ENCODE measurements at regions not wholly inside any gene's neighbourhood (a gene's known extent, or its start where the extent isn't known, plus 50 kb on each side); places are given as distances from the start of the nearest gene placed in this dataset.
"Not testable (repeated sequence)": the region's sequence is repeated elsewhere in the genome, so short reads cannot be mapped to it uniquely, and the experiment has no call there.

GRCh38 chr2:35818359-35818758 is 537.2 kb upstream of the CRIM1 start:
- DNase-seq (ENCODE audit: low read depth in 2 of 2): not testable (repeated sequence)

DNA sequence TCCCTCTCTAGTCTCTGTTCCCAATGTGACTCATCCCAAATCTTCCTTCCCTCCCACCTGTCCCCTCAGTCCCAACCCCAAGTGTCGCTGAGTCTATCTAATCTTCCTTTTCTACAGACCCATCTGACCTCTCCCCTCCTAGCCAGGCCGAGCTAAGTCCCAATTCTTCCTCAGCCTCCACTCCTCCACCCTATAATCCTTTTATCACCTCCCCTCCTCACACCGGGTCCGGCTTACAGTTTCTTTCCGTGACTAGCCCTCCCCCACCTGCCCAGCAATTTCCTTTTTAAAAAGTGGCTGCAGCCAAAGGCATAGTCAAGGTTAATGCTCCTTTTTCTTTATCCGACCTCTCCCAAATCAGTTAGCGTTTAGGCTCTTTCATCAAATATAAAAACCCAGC is 541.0 kb upstream of the CRIM1 start:
- not testable (repeated sequence) for DNase-seq (ENCODE audit: low read depth in 2 of 2)

DNA sequence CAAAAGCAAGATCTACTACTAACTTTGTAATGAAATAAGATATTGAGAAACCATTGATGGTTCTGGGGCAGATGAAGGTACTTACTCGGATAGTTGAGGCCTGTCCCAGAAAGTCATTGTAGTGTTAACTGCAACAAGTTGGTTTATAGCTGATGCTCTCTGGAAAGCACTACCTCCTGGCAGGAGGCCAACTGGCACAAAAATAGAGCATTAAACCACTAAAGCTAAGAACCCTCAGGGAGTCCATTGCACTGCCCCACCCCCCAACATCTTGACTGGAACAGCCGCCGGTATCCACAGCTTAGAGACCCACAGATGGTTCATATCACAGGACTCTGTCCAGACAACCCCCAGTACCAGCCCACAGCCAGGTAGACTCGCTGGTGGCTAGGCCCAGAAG is 552.5 kb upstream of the CRIM1 start:
- DNase-seq (ENCODE audit: low read depth in 2 of 2): no peak

GRCh38 chr2:35794796-35795450 is 560.7 kb upstream of the CRIM1 start:
- no peak for DNase-seq (ENCODE audit: low read depth in 2 of 2)

DNA sequence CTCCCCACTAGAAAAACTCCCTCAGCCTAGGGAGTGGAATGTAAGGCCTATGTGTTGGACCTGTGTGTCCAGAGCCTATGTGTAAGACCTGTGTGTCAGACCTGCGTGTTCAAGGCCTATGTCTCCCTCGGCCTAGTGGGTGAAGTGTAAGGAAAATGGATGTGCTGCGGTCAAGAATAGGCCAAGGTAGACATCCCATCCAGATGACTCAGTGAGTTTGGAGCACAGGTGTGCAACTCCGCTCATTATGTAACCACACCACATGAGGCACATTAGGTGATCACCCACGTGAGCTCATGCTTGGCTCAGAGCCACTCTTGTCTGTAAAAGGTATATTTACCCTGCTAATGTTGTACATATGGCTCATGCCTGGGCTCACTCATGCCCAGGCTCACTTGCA is 565.3 kb upstream of the CRIM1 start:
- no peak for DNase-seq (ENCODE audit: low read depth in 2 of 2)

- DNase-seq (ENCODE audit: low read depth in 2 of 2): no peak
These were observed 567.0 kb upstream of the CRIM1 start for GRCh38 chr2:35788543-35788942.

DNA sequence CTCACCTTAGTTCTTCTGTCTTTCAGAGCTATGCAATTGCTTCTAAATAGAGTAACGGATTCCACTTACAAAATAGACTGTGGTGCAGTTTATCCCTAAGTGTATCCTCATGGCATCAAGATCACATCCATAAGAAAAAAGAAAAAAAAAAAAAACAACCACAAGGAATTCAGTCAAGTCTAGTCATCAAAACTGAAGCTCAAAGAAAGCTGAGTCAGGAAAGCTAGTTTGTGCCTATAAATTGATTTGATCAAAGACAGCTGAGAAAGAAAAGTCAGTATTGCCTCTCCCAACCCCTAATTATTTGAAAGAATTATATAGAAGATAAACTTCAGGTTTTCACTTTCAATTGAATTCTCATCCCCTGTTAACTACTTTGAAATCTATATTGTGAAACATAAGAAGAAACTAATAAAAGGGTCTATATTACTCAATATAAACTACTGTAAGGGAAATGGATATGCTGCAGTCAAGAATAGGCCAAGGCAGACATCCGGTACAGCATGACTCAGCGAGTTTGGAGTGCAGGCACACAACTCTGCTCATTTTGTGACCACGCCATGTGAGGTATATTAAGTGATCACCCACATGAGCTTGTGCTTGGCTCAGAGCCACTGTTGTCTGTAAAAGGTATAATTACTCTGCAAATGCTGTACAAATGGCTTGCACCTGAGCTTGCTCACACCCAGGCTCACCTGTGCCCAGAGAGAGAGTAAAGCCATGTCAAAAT is 568.1 kb upstream of the CRIM1 start:
- DNase-seq (ENCODE audit: low read depth in 2 of 2): no peak

GRCh38 chr2:35785564-35785963 is 570.0 kb upstream of the CRIM1 start:
- no peak for DNase-seq (ENCODE audit: low read depth in 2 of 2)

GRCh38 chr2:35784777-35785176 is 570.8 kb upstream of the CRIM1 start:
- no peak for DNase-seq (ENCODE audit: low read depth in 2 of 2)

DNA sequence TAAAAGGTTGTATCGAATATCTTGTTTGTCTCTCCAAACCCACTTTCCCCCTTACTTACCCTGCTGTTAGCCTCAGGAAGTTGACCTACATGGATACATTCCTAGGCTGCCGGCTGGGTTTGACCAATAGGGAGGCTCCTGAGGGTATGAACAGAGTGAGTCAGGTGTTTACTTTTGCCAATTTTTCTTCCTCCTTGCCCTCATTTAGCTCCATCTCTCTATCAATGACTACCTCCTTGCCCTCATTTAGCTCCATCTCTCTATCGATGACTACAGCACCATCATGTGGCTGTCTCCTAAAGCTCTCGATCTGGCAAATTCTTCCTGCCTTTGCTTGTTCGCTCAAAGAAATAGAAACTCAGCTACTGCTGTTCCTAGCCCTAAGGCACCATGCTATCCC is 571.9 kb upstream of the CRIM1 start:
- no peak for DNase-seq (ENCODE audit: low read depth in 2 of 2)

GRCh38 chr2:35741556-35741955 is 614.0 kb upstream of the CRIM1 start:
- DNase-seq (ENCODE audit: low read depth in 2 of 2): no peak

DNA sequence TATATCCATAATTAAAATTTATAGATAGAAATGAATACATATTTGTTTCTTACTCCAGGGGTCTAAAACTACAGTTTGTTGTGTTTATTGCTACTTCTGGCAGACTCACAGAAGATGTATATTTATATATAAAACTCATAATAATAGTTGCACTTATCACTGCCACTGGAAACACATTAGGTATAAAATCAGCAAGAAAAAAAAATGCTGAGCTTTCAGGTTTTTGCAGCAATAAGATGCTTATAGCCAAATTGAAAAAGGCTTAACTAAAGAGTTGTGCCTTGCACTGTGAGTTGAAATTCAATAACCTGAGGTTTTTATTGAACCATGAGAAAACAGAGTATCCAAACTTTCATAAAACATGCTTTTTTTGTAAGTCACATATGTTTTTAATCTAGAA is 623.9 kb upstream of the CRIM1 start:
- DNase-seq (ENCODE audit: low read depth in 2 of 2): no peak

GRCh38 chr2:35714883-35715282 is 640.7 kb upstream of the CRIM1 start:
- no peak for DNase-seq (ENCODE audit: low read depth in 2 of 2)

GRCh38 chr2:35708411-35708923 is 647.1 kb upstream of the CRIM1 start:
- DNase-seq (ENCODE audit: low read depth in 2 of 2): no peak

DNA sequence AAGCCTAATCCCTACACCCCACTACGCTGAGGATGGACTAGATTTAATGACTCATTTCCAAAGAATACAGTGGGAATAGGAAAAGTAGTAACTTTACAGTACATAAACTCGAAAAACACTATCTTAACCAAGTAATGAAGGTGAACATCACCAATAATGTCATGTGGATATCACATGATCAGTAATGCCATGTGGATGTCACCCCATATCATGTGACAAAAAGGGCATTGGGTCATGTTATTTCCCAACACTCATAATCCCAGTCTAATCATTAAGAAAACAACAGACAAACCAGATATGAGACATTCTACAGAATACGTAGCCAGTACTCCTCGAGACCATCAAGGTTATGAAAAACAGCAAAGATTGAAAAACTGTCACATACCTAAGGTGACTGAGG is 667.3 kb upstream of the CRIM1 start:
- no peak for DNase-seq (ENCODE audit: low read depth in 2 of 2)

DNA sequence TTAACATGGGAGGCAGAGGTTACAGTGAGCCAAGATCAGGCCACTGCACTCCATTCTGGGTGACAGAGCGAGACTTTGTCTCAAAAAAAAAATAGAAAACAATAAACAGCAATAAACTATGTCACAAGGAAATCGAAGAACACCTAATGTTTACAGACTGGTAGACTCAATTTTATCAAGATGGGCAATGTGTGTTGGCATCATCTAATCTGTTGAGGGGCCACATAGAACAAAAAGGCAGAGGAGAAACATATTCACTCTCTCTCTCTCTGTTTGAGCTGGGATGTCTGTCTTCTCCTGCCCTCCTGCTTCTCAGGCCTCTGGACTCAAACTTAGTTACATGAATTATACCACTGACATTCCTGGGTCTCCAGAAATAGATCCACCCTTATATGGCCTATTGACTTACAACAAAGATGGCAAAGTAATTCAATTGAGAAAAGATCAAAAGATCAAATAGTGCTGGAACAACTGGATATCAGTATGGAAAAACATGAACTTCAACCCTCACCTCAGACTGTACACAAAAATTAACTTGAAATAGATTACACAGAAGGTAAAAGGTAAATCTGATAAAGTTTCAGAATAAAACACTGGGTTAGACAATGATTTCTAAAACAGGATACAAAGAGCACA is 703.8 kb upstream of the CRIM1 start:
- DNase-seq (ENCODE audit: low read depth in 2 of 2): no peak

GRCh38 chr2:35614640-35615039 is 740.9 kb upstream of the CRIM1 start:
- DNase-seq (ENCODE audit: low read depth in 2 of 2): no peak

DNA sequence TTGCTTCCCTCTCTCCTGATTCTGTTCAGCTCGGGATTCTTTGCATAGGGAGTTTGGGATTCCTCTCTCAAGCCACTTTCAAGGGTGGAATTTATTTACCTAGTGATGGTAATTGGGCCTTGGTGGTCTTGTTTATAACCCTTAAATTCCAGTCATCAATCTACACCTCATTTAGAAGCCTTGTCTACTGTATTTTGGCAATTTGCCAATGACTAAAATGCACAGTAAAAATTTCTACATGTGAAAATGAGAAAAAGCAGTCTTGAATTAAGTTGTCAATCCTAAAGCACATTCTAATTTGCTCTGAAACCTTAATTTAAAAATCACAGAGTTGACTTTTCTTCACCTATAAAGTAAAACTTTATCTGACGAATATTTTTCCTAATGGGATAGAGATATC is 749.2 kb upstream of the CRIM1 start:
- no peak for DNase-seq (ENCODE audit: low read depth in 2 of 2)

- no peak for DNase-seq (ENCODE audit: low read depth in 2 of 2)
These were observed 757.3 kb upstream of the CRIM1 start for GRCh38 chr2:35598310-35598709.

GRCh38 chr2:35591886-35592285 is 763.7 kb upstream of the CRIM1 start:
- no peak for DNase-seq (ENCODE audit: low read depth in 2 of 2)

- no peak for DNase-seq (ENCODE audit: low read depth in 2 of 2)
These were observed 769.6 kb upstream of the CRIM1 start for GRCh38 chr2:35585972-35586371.

GRCh38 chr2:35582637-35583036 is 772.9 kb upstream of the CRIM1 start:
- no peak for DNase-seq (ENCODE audit: low read depth in 2 of 2)

- no peak for DNase-seq (ENCODE audit: low read depth in 2 of 2)
These were observed 774.6 kb upstream of the CRIM1 start for GRCh38 chr2:35580956-35581355.
